HepG2 (cell line): ENCODE measurements at regions not wholly inside any gene's neighbourhood (a gene's known extent, or its start where the extent isn't known, plus 50 kb on each side); places are given as distances from the start of the nearest gene placed in this dataset.
"Not testable (repeated sequence)": the region's sequence is repeated elsewhere in the genome, so short reads cannot be mapped to it uniquely, and the experiment has no call there.

ENCODE experiments used
- ATAC-seq: fragments of 200-7000 bp; cut with Tn5 transposase; 3 replicates; pipeline ENCODE4 v1.9.1; 2020; ENCODE audit warnings: mild to moderate bottlenecking, moderate library complexity
- BruUV-seq: library from RNA; stranded (reverse); fragments of 400-500 nt; replicated peaks from 2 replicates; lab custom pipeline; 2021; lab: Mats Ljungman, UMichigan
- CTCF ChIA-PET: fragments of 300-600 bp; formaldehyde crosslinking; extraction: SDS; loops from one replicate; lab custom pipeline; 2021; ENCODE audit warnings: low total read pairs, inconsistent platforms, low intra/inter-chr PET ratio; lab: Yijun Ruan, JAX
- POLR2A ChIA-PET: fragments of 350-600 bp; sonication (Branson Sonifier 250); formaldehyde crosslinking; loops from one replicate; lab custom pipeline; 2020; ENCODE audit warnings: antibody characterized with exemption, inconsistent platforms; lab: Yijun Ruan, JAX
- DNase-seq: peaks from one replicate; pipeline ENCODE4 v3.0.0-alpha.2; 2015; ENCODE audit warnings: low spot score
- FAIRE-seq: peaks from 3 replicates; lab custom pipeline; 2011; peaks lifted over from hg19 to GRCh38; lab: Jason Lieb, UNC
- H2AFZ ChIP-seq: one replicate; pipeline ENCODE4 v1.6.1; 2011; ENCODE audit warnings: low read length, inconsistent platforms
- H3K27ac ChIP-seq: fragments of 300-600 bp; 3 replicates; pipeline ENCODE4 v1.8.0; 2011; ENCODE audit warnings: mixed run types, mild to moderate bottlenecking, mixed read lengths, low read length, inconsistent platforms; ENCODE audit not compliant: insufficient read depth; ENCODE audit errors: extremely low read length
- H3K27me3 ChIP-seq, 2 experiments: fragments of 200-600 bp in 1 of 2; 2 replicates in 1 of 2; 3 replicates in 1 of 2; pipeline versions ENCODE4 v1.6.0 to v1.8.0; 2011; ENCODE audit warnings: low read length in 2 of 2, mild to moderate bottlenecking in 2 of 2, moderate library complexity in 2 of 2, inconsistent platforms in 1 of 2; ENCODE audit not compliant: insufficient read depth in 2 of 2, control insufficient read depth in 1 of 2
- H3K36me3 ChIP-seq, 2 experiments: fragments of 200-600 bp in 1 of 2; replicated peaks in 1 of 2; 2 replicates in 1 of 2; 3 replicates in 1 of 2; pipeline versions ENCODE4 v1.5.1 to v1.8.0; 2011; ENCODE audit warnings: low read length in 2 of 2, inconsistent platforms in 1 of 2; ENCODE audit not compliant: insufficient read depth in 2 of 2, control insufficient read depth in 1 of 2
- H3K4me1 ChIP-seq: 2 replicates; pipeline ENCODE4 v1.5.1; 2012; ENCODE audit warnings: low read length, inconsistent platforms; ENCODE audit not compliant: insufficient read depth
- H3K4me2 ChIP-seq: 2 replicates; pipeline ENCODE4 v1.6.0; 2011; ENCODE audit warnings: low read depth, low read length, inconsistent platforms
- H3K4me3 ChIP-seq, 3 experiments: fragments of 200-600 bp in 1 of 3; sonication (generic), shearing (Covaris generic) in 1 of 3; replicated peaks in 1 of 3; 2 replicates each; pipeline ENCODE4 v1.5.1; 2011 to 2016; ENCODE audit warnings: low read length in 3 of 3, inconsistent platforms in 2 of 3, low read depth in 2 of 3, mild to moderate bottlenecking in 2 of 3, control low read depth in 1 of 3, mixed read lengths in 1 of 3; ENCODE audit not compliant: insufficient read depth in 1 of 3
- H3K79me2 ChIP-seq: one replicate; pipeline ENCODE4 v1.6.1; 2011; ENCODE audit warnings: low read length, inconsistent platforms; ENCODE audit not compliant: insufficient read depth
- H3K9ac ChIP-seq: 2 replicates; pipeline ENCODE4 v1.6.0; 2011; ENCODE audit warnings: mild to moderate bottlenecking, low read depth, low read length, inconsistent platforms; ENCODE audit not compliant: insufficient read depth
- H3K9me3 ChIP-seq: 2 replicates; pipeline ENCODE4 v1.5.1; 2012; ENCODE audit warnings: mild to moderate bottlenecking, low read length
- H4K20me1 ChIP-seq: 2 replicates; pipeline ENCODE4 v1.6.0; 2011; ENCODE audit warnings: inconsistent platforms, mild to moderate bottlenecking, low read length, moderate library complexity; ENCODE audit not compliant: insufficient read depth
- AHDC1 ChIP-seq: sonication (generic); formaldehyde crosslinking; IDR thresholded peaks from 2 replicates; pipeline ENCODE4 v1.5.1; 2020; ENCODE audit warnings: mild to moderate bottlenecking, missing genetic modification reagents, borderline replicate concordance
- RAD51 ChIP-seq: fragments of 450-650 bp; IDR thresholded peaks from 2 replicates; pipeline ENCODE4 v1.6.1; 2016; ENCODE audit warnings: borderline replicate concordance
- WGBS: methylation state at CpG from one replicate; pipeline ENCODE4 v1.1.6; 2017; ENCODE audit warnings: low lambda C conversion rate; 5-methylcytosine and 5-hydroxymethylcytosine counted together
- in situ Hi-C: cut with HindIII; loops from 2 replicates; pipeline ENCODE4 v1.10.0; 2017; ENCODE audit warnings: low pct_unique_long_range_greater_than_20kb; ENCODE audit not compliant: extremely low pct_ligation_motif_present
- intact Hi-C: fragments of 100-400 bp; cut with micrococcal nuclease; formaldehyde crosslinking; loops from one replicate; pipeline ENCODE4 v1.10.0; 2022; ENCODE audit not compliant: unreplicated experiment

DNA sequence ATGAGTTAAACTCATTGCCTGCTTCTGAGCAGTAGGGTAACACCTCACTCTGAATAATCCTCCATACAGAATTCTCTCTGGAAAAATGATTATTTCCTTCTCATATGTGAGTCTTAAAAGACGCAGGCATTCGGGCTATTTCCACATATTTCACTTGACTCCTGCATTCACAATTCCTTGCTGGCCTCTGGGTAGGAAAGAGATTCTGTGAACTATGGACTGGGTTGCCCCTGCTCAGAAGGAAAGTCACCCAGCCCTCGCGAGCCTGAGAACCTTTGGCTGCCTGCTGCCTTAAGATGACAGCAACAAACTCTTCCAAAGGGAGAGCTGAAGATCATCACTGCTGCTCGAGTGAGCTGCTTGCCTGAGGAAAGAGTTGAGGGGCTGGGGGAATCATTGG lies 216.8 kb downstream of the BAMBI start (continued):
- TF ChIP-seq AHDC1 (CRISPR knock-in tag) (no peak), RAD51 (no peak)

DNA sequence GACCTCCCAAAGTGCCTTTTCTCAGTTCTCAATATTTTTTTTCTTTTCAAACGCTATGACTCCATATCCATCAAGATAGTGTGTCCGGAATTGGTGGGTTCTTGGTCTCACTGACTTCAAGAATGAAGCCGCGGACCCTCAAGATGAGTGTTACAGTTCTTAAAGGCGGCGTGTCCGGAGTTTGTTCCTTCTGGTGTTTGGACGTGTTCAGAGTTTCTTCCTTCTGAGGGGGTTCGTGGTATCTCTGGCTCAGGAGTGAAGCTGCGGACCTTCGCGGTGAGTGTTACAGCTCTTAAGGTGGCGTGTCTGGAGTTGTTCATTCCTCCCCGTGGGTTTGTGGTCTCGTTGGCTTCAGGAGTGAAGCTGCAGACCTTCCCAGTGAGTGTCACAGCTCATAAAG lies 218.3 kb downstream of the BAMBI start:
- CTCF ChIA-PET, H3K79me2 ChIP-seq, FAIRE-seq, ATAC-seq, H4K20me1 ChIP-seq, H3K9me3 ChIP-seq, H3K27me3 ChIP-seq, H3K4me2 ChIP-seq, H3K27ac ChIP-seq, in situ Hi-C loops, H3K36me3 ChIP-seq, intact Hi-C loops, H3K9ac ChIP-seq, DNase-seq, H3K4me1 ChIP-seq, H2AFZ ChIP-seq, H3K4me3 ChIP-seq, POLR2A ChIA-PET, BruUV-seq: not testable (repeated sequence)
- 83% methylated on average over 15 of the region's 15 CpGs for WGBS

GRCh38 chr10:28896791-28897409 lies 219.6 kb downstream of the BAMBI start:
- H2AFZ ChIP-seq, H3K4me2 ChIP-seq, BruUV-seq, H4K20me1 ChIP-seq, H3K4me3 ChIP-seq, ATAC-seq, H3K9me3 ChIP-seq, CTCF ChIA-PET, H3K27me3 ChIP-seq, in situ Hi-C loops, H3K79me2 ChIP-seq, H3K4me1 ChIP-seq, intact Hi-C loops, POLR2A ChIA-PET, DNase-seq, FAIRE-seq, H3K27ac ChIP-seq, H3K9ac ChIP-seq, H3K36me3 ChIP-seq: not testable (repeated sequence)
- 95% methylated on average over 11 of the region's 44 CpGs for WGBS
